ENCODE measurements at regions not wholly inside any gene's neighbourhood (a gene's known extent, or its start where the extent isn't known, plus 50 kb on each side); places are given as distances from the start of the nearest gene placed in this dataset.

GRCh38 chr11:69959461-69959860, 118.7 kb upstream of the ANO1 start:
- intact Hi-C loops (cut with DNase I) = no loop called here
- Histone ChIP-seq H3K4me3 (no peak overlapping the region), H3K27ac (no peak overlapping the region), H3K9me3 (no peaks in the 10 kb centered on the region), H3K4me1 (no peaks in the 10 kb centered on the region), H3K36me3 (no peaks in the 10 kb centered on the region), H3K27me3 (peaks cover 0 to 28% of the 10 kb centered on the region in 2 donors)
- no peak for TF ChIP-seq CTCF (IDR thresholded peaks at IDR 0.05)
- no peak for ATAC-seq
- no peak for DNase-seq

GRCh38 chr11:69961738-69962137, 116.4 kb upstream of the ANO1 start:
- no peak for TF ChIP-seq CTCF (IDR thresholded peaks at IDR 0.05)
- Histone ChIP-seq H3K9me3 (no peaks in the 10 kb centered on the region), H3K27ac (no peak overlapping the region), H3K36me3 (no peaks in the 10 kb centered on the region), H3K27me3 (peaks cover 0 to 26% of the 10 kb centered on the region in 2 donors), H3K4me3 (no peak overlapping the region), H3K4me1 (no peaks in the 10 kb centered on the region)
- no peak for DNase-seq
- intact Hi-C loops (cut with DNase I) = no loop called here
- no peak for ATAC-seq

GRCh38 chr11:69962152-69962551, 116.0 kb upstream of the ANO1 start:
- TF ChIP-seq CTCF (IDR thresholded peaks at IDR 0.05) = no peak
- H3K9me3 ChIP-seq = no peaks in the 10 kb centered on the region
- peaks cover 0 to 22% of the 10 kb centered on the region in 2 donors for H3K27me3 ChIP-seq
- peak; percentile 23 for ATAC-seq
- intact Hi-C loops (cut with DNase I) = no loop called here
- H3K4me1 ChIP-seq = no peaks in the 10 kb centered on the region
- no peak overlapping the region for H3K4me3 ChIP-seq
- no peak overlapping the region for H3K27ac ChIP-seq
- no peaks in the 10 kb centered on the region for H3K36me3 ChIP-seq
- DNase-seq = no peak

GRCh38 chr11:69963533-69964246, 114.4 kb upstream of the ANO1 start:
- H3K27me3 ChIP-seq = peaks cover 0 to 26% of the 10 kb centered on the region in 2 donors
- no peak for TF ChIP-seq CTCF (IDR thresholded peaks at IDR 0.05)
- H3K9me3 ChIP-seq = no peaks in the 10 kb centered on the region
- H3K27ac ChIP-seq = no peak overlapping the region
- DNase-seq (peak in 1 of 4 donors; percentile 42), ATAC-seq (no peak)
- no peaks in the 10 kb centered on the region for H3K36me3 ChIP-seq
- H3K4me1 ChIP-seq = peaks cover 0 to 5% of the 10 kb centered on the region in 2 donors
- no peak overlapping the region for H3K4me3 ChIP-seq
- intact Hi-C loops (cut with DNase I) = no loop called here

GRCh38 chr11:69964247-69964643, 113.9 kb upstream of the ANO1 start:
- intact Hi-C loops (cut with DNase I) = no loop called here
- TF ChIP-seq CTCF (IDR thresholded peaks at IDR 0.05) = no peak

More at GRCh38 chr11:69964247-69964643, 113.9 kb upstream of the ANO1 start:
- DNase-seq = no peak
- Histone ChIP-seq H3K4me1 (peaks cover 0 to 5% of the 10 kb centered on the region in 2 donors), H3K27me3 (peaks cover 0 to 29% of the 10 kb centered on the region in 2 donors), H3K27ac (no peak overlapping the region), H3K4me3 (no peak overlapping the region), H3K36me3 (no peaks in the 10 kb centered on the region), H3K9me3 (no peaks in the 10 kb centered on the region)
- ATAC-seq = no peak

Measured in left lung (tissue), 4 donors.